GM19324 (cell line): ENCODE measurements at regions not wholly inside any gene's neighbourhood (a gene's known extent, or its start where the extent isn't known, plus 50 kb on each side); places are given as distances from the start of the nearest gene placed in this dataset.
A peak's percentile ranks its signal among the peaks of the same experiment; 100 is the strongest.
"Not testable (repeated sequence)": the region's sequence is repeated elsewhere in the genome, so short reads cannot be mapped to it uniquely, and the experiment has no call there.

Experiments used
- ATAC-seq: cut with Tn5 transposase; IDR thresholded peaks from one replicate; pipeline ENCODE4 v1.9.1; 2021; ENCODE audit warnings: mild to moderate bottlenecking, moderate library complexity; ENCODE audit not compliant: unreplicated experiment, low FRiP score

DNA sequence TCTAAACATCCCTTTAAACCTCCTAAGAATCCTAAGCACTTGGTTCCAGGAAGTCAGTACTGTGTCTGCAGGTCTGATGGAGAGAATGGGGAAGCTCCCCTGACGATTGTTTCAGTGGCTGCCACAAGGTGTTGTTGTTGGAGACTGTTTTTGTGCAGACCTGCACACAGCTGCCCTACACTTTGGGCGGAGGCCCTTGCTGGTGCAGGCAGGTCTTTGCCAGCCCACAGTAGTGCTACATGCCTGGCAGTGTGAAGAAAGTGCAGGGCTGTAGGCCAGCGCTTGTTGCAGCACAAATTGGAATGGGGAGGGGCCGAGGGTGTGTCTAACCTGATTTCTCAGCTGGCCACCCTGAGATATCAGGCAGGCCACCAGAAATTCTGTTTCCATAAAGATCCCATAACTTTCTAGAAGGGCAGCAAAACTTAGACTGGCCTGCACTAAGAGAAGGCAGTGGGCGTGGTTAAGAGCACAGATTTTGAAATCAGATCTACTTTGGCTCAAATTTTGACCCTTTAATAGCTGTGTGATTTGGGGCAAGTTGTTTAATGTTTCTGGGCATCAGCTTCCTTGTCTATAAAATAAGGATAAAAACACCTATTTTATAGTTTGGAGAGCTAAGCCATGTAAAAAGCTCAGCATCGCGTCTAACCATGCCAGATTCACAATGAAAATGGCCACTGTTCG lies 83.7 kb upstream of the SLC1A4 start:
- no peak for ATAC-seq

DNA sequence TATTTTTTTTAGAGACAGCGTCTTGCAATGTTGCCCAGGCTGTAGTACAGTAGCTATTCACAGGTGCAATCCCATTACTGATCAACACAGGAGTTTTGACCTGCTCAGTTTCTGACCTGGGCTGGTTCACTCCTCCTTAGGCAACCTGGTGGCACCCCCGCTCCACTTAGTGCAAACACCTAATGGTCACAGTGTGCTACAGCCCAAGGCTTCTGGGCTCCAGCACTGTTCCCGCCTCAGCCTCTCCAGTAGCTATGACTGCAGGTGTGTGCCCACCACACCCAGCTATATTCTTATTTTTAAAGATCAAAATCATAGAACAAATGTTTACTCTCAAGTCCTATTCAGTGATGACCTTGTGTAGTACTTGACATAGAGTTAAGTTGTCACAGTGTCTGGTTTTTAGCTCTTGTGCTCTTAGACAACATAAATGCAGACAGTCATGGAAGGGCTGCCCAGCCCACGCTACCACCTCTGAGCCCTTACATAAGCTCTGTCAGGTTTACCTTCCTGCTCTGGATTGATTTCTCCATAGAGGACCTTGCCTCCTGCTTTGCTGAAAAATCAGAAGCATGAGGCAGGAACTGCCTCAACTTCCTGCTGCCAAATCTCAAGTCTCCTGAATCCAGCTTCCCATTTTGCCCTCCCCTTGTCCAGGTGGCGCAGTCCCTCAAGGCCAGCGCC lies 82.2 kb upstream of the SLC1A4 start:
- ATAC-seq: no peak

DNA sequence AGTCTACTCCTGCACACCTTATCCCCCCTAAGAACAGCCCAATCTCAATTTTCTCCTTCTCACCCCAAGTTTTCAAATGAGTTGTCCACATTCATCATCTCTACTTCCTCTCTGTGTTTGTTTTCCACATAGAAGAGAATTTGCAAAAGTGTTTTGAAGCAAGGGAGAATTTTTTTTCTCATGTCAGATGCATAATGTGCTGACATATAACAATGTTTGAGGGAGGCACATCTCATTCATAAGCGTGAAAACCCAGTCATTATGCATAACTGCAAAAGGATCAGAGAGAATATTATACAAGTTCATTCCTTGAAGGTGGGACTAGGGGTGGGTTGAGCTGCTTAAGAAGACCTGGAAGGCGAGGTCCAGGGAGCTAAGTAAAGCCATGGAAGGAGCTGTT lies 80.8 kb upstream of the SLC1A4 start:
- no peak for ATAC-seq

DNA sequence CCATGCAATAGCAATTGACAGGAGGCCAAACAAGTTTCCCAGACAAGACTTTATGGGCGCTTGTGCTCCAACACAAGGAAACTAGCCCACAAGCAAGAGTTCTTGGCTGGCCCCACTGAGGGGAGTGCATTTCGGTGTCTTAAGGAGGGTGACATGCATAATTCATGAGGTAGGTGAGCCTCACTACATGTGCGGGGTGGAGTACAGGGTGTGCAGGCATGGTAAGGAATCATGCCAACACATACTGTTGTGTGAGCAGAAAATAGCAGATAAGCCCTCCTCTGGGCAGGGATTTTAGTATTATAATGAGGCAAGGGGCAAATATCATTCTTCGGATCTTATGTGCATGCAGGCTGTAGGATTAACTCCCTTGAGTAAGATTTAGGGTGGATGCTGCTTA lies 78.7 kb upstream of the SLC1A4 start:
- ATAC-seq: no peak

DNA sequence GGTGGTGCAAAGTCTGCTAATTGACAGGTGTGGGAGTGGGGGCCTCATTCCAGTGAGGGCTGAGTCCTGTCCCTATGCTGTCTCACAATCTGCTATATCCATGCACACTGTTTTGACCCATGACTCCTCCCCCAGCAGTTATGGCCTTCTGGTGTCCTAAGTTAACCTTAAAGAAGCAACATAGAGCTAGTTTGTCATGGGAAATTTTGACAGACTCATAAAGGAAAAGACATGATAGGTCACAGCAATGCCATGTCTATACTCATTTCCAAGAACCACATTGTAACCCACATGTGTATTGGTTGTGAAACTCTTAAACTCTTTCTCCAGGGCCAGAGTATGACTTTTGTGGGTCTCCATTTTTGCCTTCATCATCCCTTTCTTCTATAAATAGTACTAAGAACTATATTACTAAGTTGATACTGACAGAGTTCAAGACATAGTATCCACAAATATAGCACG lies 78.2 kb upstream of the SLC1A4 start:
- ATAC-seq: no peak

DNA sequence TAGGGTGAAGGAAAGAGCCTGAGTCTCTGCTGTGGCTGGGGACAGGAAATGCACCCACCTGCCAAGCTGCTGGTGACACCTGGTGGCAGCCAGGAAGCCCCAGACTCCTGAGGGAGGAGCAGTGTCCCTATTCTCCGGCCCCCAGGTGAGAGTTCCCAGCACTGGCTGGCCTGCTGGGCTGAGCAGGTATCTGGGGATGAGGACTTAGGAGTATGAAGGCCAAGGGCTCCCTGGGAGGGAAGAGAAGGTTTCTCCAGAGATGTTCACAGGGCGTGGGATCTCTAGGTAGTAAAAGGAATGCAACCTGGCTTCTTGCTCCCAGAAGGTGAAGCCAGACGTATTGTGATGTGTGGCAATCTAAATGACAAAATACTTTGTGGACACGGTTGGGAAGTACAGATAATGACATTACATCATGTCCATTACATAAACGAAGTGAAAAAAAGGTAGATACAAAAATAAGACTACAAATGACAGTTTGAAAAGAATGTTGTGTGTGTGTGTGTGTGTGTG lies 75.8 kb upstream of the SLC1A4 start:
- ATAC-seq: no peak

DNA sequence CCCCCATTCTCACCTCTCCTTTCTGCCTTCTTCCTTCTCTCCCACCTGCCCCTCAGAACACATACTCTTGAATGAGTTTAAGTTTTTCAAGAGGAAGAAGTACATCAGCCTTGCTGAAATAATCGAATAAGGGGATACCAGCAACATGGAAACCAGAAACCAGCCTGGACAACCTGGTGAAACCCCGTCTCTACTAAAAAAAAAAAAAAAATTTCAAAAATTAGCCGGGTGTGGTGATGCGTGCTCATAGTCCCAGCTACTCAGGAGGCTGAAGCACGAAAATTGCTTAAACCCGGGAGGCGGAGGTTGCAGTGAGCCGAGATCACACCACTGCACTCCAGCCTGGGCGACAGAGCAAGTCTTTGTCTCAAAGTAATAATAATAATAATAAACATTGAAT lies 75.0 kb upstream of the SLC1A4 start:
- ATAC-seq: no peak

DNA sequence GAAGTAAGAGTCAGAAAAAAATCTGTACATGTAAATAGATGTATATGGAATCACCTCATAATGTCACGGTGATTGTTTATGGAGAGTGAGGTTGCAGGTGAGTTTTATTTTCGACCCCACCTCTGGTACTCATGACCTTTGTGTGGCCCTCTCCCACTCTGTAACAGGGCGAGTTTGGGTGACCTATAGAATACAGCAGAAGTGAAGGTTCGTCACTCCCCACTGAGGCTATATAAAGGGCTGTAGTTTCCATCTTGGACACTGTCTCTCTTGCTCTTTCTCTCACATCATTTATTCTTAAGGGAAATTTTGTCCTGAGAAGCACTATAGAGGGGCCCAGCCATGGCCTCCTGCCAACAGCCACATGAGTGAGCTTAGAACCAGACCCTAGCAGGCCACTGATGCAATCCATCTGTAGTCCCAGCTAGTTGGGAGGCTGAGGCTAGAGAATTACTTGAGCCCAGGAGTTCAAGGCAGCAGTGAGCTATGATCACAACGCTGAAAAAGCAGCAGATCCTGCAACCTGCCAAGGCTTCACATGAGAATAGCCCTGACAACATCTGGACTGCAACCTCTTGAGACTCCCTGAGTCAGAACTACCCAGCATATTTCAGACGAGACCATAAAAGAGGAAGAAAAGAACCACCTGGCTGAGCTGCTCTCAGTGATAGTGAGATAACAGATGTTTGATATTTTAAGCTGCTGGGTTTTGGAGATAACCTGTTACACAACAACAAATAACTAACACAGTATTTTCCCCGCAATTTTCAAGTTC lies 74.3 kb upstream of the SLC1A4 start:
- ATAC-seq: peak; percentile 50

DNA sequence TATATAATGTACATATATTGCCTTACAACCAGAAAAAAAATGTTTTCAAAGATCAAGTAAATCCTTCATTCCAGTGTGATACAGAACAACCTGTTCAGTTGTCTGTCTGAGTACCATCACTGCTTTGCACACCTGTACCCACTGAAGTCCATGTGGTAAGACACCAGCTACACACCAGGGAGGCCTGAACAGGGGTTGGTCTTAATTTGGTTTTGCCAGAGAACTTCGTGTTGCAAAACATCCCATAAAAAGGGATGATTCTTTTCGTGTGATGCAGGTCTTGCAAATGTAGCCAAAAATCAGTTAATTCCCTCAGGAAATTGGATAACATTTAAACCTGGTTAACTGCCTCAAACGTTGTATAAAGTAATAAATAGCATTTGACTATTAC lies 73.7 kb upstream of the SLC1A4 start:
- ATAC-seq: no peak

DNA sequence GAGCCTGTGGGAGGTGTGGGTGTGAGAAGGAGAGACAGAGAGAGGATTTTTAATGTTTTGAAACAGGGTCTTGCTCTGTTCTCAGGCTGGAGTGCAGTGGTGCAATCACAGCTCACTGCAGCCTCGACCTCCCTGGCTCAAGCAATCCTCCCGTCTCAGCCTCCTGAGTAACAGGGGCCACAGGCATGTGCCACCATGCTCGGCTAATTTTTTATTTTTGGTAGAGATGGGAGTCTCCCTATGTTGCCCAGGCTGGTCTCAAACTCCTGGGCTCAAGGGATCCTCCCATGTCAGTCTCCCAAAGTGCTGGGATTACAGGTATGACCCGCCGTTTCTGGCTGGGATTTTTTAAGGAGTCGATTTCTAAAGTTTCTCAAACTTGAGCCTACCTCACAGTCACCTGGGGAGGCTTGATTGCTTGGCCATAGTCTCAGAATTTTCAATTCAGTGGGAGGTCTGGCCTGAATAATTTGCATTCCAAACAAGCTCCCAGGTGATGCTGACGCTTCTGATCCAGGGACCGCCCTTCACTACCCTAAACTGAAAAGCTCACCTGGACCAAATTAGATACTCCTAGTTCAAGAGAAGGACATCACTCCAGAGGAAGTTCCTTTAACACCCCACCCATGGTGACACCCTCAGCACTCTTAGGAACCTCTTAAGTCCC lies 70.8 kb upstream of the SLC1A4 start:
- ATAC-seq: no peak

DNA sequence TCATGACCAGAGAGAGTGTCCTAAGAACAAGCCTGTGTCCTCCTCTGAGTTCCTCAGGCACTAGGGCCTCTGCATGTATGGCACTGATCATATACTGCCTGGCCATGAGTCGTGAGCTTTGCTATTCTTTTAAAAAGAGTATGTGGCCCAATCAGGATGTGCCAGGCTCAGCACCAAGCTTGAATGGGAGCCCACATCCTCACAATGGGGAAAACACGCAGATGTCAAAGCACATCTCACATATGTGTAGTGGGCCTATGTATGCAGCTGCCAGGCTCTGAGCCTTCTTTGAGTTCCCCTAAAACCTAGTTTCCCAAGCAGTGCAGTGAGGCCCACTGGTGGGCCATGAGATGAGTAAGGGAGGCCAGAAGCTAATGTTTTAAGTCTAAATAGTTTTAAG lies 69.9 kb upstream of the SLC1A4 start:
- ATAC-seq: no peak

DNA sequence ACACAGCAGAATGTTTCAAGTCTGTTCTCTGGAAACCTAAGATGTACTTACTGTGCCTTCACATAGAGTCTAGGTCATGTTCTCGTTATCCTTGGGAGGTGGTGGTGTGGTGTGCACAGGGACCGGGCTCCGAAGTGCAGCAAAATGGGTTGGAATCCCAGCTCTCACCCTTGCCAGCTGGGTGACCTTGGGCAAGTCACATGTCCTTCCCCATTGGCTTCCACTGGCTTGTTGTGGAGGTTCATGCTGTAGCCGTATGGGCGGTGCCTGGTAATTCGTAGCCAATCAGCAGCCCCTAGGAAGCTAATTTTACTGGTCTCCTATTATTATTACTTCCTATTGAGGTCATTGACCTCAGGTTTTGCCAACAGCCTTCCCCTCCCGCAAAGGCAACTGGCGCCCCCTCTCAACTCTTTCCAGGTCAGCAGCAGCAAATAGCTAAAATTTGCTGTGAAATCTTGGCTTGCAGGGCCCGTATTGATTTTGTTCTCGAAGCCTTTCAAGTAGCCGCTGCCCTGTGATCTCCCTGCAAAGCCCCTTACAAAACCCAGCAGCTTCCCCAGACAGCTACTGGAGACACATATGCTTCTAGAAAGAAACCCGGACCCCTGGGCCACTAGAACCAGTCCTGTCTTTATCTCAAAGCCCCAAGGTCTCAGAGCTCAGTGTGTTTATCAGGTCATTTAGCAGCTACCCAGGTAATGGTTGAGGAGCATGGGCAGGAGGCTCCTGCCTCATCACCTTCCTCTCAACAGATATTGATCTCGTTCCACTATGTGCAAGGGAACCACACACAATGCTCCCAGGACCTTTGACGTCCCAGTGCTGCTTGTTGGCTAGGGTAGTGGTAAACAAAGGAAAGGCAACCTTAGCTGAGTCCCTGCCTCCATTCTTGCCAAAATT lies 66.5 kb upstream of the SLC1A4 start:
- no peak for ATAC-seq

DNA sequence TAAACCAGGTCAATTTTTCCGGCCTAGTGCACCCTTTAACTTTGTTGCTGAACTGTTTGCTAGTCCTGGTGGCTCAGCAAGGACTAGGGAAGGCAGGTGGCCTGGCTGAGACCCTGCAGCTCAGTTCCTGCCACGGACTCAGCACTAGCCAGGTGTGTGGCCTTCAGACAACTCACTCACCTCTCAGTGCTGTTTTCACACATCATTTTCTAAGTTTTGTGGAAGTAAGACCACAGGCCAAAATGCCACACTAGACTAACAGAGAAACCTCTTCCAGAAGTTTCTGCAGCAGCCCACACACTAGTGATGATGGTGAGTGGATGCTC lies 65.9 kb upstream of the SLC1A4 start:
- no peak for ATAC-seq

DNA sequence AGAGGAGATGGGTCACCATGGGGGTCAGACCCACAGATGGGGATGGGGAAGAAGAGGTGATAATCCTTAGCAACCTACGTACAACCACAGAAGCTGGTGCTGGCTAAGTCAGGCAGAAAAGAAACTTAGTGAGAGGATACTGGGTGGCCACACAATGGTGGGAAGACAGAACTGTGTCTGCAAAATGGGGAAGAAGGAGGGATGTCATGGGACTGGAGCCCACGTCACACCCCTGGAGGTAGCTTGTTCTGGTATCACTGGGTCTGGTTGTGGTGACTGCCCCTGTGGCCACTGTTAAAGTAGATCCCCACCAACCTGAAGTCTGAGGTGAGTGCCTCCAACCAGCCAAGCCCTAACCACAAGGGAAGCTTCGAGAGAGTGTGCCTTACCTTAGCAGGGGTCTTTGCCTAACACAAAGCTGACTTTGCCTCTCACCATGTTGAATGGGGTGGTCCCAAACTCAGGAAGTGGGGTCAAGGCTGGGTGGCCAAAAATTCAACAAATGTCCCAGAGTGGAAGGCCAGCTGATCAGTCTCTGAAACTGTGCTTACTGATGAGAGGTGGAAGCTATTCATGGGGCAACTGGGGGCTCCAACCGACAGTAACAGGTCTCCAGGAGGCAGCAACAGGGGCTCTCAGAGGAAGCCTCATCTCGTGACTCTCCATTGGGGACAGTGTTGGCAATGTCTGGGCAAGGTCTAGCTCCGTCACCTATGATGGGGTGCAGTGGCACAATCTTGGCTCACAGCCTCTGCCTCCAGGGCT lies 64.8 kb upstream of the SLC1A4 start:
- ATAC-seq: no peak

DNA sequence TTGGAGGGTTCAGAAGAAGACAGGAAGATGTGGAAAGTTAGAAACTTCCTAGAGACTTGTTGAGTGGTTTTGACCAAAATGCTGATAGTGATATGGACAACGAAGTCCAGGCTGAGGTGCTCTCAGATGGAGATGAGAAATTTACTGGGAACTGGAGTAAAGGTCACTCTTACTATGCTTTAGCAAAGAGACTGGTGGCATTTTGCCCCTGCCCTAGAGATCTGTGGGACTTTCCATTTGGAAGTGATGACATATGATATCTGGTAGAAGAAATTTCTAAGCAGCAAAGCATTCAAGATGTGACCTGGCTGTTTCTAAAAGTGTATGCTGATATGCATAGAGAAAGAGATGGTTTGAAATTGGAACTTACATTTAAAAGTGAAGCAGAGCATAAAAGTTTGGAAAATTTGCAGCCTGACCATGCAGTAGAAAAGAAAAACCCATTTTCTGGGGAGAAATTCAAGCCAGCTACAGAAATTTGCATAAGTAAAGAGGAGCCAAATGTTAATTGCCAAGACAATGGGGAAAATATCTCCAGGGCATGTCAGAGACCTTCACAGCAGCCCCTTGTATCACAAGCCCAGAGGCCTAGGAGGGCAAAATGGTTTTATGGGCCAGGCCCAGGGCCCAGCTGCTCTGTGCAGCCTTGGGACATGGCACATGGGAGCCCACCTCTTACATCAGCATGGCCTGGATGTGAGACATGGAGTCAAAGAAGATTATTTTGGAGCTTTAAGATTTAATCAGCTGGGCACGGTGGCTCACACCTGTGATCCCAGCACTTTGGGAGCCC lies 63.1 kb upstream of the SLC1A4 start:
- ATAC-seq: not testable (repeated sequence)

DNA sequence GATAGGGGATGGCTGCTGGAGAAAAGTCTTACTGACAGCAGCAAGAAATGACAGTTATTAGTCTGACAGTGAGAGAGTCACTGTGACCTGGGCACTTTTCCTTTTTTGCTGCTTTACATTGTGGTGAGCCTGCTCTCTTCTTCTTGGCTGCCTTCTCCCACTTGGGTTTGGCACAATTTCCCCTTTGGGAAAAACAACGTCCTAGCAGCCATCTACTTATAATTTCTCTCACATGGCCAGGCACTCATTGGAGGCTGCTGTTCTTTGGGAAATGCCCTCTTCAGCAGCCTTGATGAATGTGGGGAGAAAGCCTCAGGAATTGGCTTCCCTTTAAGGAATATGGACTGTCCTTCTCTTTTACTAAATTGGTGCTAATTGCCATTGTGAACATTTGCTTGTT lies 60.4 kb upstream of the SLC1A4 start:
- ATAC-seq: no peak

DNA sequence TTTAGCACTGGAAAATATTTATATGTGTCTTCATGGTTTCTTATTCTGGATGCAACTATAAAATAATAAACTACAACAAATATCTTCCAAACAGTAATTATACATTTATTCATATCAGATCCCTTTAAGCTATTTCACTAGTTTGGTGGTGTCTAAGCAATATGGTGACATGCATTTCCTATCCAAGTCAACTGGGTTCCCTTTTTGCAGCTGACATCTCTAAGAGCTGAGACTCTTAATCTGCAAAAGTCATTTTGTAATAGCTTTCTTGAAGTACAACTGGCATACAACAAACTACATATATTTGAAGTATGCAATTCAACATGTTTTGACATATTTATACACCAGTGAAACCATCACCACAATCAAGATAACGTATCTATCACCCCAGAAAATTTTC lies 59.9 kb upstream of the SLC1A4 start:
- ATAC-seq: no peak

DNA sequence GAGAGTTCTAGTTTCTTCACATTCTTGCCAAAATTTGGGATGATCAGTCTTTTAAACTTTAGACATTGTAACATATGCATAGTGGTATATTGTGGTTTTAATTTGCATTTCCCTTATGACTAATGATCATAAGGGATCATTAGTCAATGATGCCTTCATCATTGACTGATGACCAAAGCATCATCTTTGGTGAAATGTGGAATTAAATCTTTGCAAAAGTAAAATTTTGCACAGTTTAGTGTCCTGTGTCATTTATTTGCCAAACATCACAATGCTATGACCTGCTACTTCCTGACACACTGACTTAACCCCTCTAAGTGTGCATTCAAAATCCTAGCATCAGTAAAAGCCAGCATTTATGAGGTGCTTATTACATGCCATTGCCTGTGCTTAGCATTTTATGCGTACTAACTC lies 58.9 kb upstream of the SLC1A4 start:
- ATAC-seq: no peak
